SU-DHL-6 (cell line): ENCODE measurements at regions not wholly inside any gene's neighbourhood (a gene's known extent, or its start where the extent isn't known, plus 50 kb on each side); places are given as distances from the start of the nearest gene placed in this dataset.

ENCODE experiments used
- EZH2phosphoT487 ChIP-seq: fragments of 200-600 bp; sonication (generic), shearing (Covaris generic); conservative IDR thresholded peaks from 2 replicates; pipeline ENCODE4 v1.6.1; 2018; ENCODE audit warnings: mild to moderate bottlenecking, antibody characterized with exemption, low read length, moderate library complexity, mixed read lengths
- TF ChIP-seq, protein P1 (sequence below): fragments of 200-600 bp; sonication (generic); IDR thresholded peaks from one replicate; pipeline ENCODE4 v1.5.1; 2017; ENCODE audit warnings: antibody characterized with exemption, mild to moderate bottlenecking, low read length, moderate library complexity; ENCODE audit not compliant: insufficient read depth, poor library complexity, severe bottlenecking

DNA sequence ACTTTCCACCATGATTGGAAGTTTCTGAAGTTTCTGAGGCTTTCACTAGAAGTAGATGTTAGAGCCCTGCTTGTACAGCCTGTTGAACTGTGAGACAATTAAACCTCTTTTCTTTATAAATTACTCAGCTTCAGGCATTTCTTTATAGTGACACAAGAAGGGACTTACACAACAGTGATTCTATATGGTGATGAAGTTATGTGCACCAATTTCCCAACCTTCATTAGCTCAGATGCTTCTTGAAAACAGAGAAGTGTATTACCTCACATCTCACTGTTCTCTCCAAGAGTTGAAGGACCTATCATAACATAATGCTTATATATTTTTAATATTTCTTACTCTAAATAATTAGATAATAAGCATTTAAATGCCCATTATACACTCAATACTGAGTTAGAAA, 202.1 kb upstream of the ANXA10 start:
- TF ChIP-seq, protein P1, sequence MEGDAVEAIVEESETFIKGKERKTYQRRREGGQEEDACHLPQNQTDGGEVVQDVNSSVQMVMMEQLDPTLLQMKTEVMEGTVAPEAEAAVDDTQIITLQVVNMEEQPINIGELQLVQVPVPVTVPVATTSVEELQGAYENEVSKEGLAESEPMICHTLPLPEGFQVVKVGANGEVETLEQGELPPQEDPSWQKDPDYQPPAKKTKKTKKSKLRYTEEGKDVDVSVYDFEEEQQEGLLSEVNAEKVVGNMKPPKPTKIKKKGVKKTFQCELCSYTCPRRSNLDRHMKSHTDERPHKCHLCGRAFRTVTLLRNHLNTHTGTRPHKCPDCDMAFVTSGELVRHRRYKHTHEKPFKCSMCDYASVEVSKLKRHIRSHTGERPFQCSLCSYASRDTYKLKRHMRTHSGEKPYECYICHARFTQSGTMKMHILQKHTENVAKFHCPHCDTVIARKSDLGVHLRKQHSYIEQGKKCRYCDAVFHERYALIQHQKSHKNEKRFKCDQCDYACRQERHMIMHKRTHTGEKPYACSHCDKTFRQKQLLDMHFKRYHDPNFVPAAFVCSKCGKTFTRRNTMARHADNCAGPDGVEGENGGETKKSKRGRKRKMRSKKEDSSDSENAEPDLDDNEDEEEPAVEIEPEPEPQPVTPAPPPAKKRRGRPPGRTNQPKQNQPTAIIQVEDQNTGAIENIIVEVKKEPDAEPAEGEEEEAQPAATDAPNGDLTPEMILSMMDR, result no peak
- no peak for TF ChIP-seq EZH2phosphoT487
